CD14-positive monocyte (primary cell): ENCODE measurements at regions not wholly inside any gene's neighbourhood (a gene's known extent, or its start where the extent isn't known, plus 50 kb on each side); places are given as distances from the start of the nearest gene placed in this dataset.

Experiments
- DNase-seq, 3 donors: peaks; one replicate each; pipeline ENCODE4 v3.0.0-alpha.2; 2011 to 2022
- H2AFZ ChIP-seq: 2 replicates; pipeline ENCODE4 v1.6.0; 2012; ENCODE audit warnings: mild to moderate bottlenecking, low read depth, low read length, inconsistent platforms; ENCODE audit not compliant: insufficient read depth, poor library complexity, severe bottlenecking
- H3K27ac ChIP-seq, 2 donors: 1 replicate in 1 of 2; 2 replicates in 1 of 2; pipeline ENCODE4 v1.5.1; 2012 to 2013; ENCODE audit warnings: low read length in 2 of 2, control low read depth in 1 of 2, inconsistent platforms in 1 of 2, low read depth in 1 of 2, mild to moderate bottlenecking in 1 of 2
- H3K27me3 ChIP-seq, 2 donors: one replicate each; pipeline versions ENCODE4 v1.6.0 to v1.6.1; 2011 to 2013; ENCODE audit warnings: low read length in 2 of 2; ENCODE audit not compliant: control insufficient read depth in 2 of 2, insufficient read depth in 2 of 2
- H3K36me3 ChIP-seq, 2 donors: replicated peaks in 1 of 2; 1 replicate in 1 of 2; 2 replicates in 1 of 2; pipeline versions ENCODE4 v1.5.1 to v1.6.1; 2012 to 2013; ENCODE audit warnings: low read length in 2 of 2, control low read depth in 1 of 2, inconsistent platforms in 1 of 2, mild to moderate bottlenecking in 1 of 2; ENCODE audit not compliant: insufficient read depth in 2 of 2, control insufficient read depth in 1 of 2
- H3K4me1 ChIP-seq, 2 donors: 1 replicate in 1 of 2; 2 replicates in 1 of 2; pipeline versions ENCODE4 v1.5.1 to v1.6.1; 2012 to 2013; ENCODE audit warnings: low read length in 2 of 2, control low read depth in 1 of 2, inconsistent platforms in 1 of 2, mild to moderate bottlenecking in 1 of 2, moderate library complexity in 1 of 2; ENCODE audit not compliant: insufficient read depth in 2 of 2, control insufficient read depth in 1 of 2
- H3K4me2 ChIP-seq: replicated peaks from 2 replicates; pipeline ENCODE3; 2012; ENCODE audit warnings: low read length, moderate library complexity, mild to moderate bottlenecking; ENCODE audit not compliant: poor library complexity, severe bottlenecking; ENCODE audit errors: extremely low read depth
- H3K4me3 ChIP-seq, 3 experiments: fragments of 200-600 bp in 1 of 3; sonication (generic) in 1 of 3; replicated peaks in 1 of 3; 1 replicate in 2 of 3; 2 replicates in 1 of 3; pipeline ENCODE4 v1.5.1; 2011 to 2013; ENCODE audit warnings: low read length in 3 of 3, mild to moderate bottlenecking in 3 of 3, control low read depth in 2 of 3, low read depth in 2 of 3, inconsistent platforms in 1 of 3, moderate library complexity in 1 of 3
- H3K79me2 ChIP-seq: 2 replicates; pipeline ENCODE4 v1.6.0; 2012; ENCODE audit warnings: mild to moderate bottlenecking, control low read depth, inconsistent platforms, low read length, moderate library complexity; ENCODE audit not compliant: insufficient read depth
- H3K9ac ChIP-seq: 2 replicates; pipeline ENCODE4 v1.6.0; 2017; ENCODE audit warnings: low read length, mild to moderate bottlenecking; ENCODE audit not compliant: insufficient read depth, poor library complexity, severe bottlenecking
- H3K9me3 ChIP-seq, 2 donors: replicated peaks in 1 of 2; 1 replicate in 1 of 2; 2 replicates in 1 of 2; pipeline versions ENCODE4 v1.5.1 to v1.6.1; 2012 to 2013; ENCODE audit warnings: low read length in 2 of 2, control low read depth in 1 of 2; ENCODE audit not compliant: control insufficient read depth in 1 of 2, insufficient read depth in 1 of 2
- H4K20me1 ChIP-seq: 2 replicates; pipeline ENCODE4 v1.6.0; 2012; ENCODE audit warnings: mild to moderate bottlenecking, low read length, control low read depth, moderate library complexity; ENCODE audit not compliant: insufficient read depth
- H3K27ac Mint-ChIP-seq, 7 donors: one replicate each; pipeline ENCODE4 v1.8.0; 2020; ENCODE audit warnings: mild to moderate bottlenecking in 7 of 7, mixed read lengths in 7 of 7, moderate library complexity in 6 of 7, inconsistent platforms in 2 of 7
- H3K27me3 Mint-ChIP-seq, 3 donors: one replicate each; pipeline ENCODE4 v1.8.0; 2021 to 2022; ENCODE audit warnings: low read depth in 3 of 3, mild to moderate bottlenecking in 3 of 3, mixed read lengths in 3 of 3, moderate library complexity in 3 of 3, inconsistent platforms in 1 of 3
- H3K36me3 Mint-ChIP-seq, 2 donors: one replicate each; pipeline ENCODE4 v1.8.0; 2020; ENCODE audit warnings: mixed read lengths in 2 of 2, inconsistent platforms in 1 of 2, mild to moderate bottlenecking in 1 of 2
- H3K4me1 Mint-ChIP-seq: one replicate; pipeline ENCODE4 v1.8.0; 2020; ENCODE audit warnings: mild to moderate bottlenecking, mixed read lengths
- H3K4me3 Mint-ChIP-seq, 2 donors: one replicate each; pipeline ENCODE4 v1.8.0; 2020; ENCODE audit warnings: mild to moderate bottlenecking in 2 of 2, mixed read lengths in 2 of 2, moderate library complexity in 1 of 2
- H3K9me3 Mint-ChIP-seq, 7 donors: one replicate each; pipeline ENCODE4 v1.8.0; 2020 to 2022; ENCODE audit warnings: mixed read lengths in 7 of 7, mild to moderate bottlenecking in 6 of 7, moderate library complexity in 6 of 7, inconsistent platforms in 2 of 7
- WGBS: methylation state at CpG from one replicate; pipeline ENCODE4 v1.1.5; 2013; ENCODE audit warnings: missing lambda C conversion rate; ENCODE audit not compliant: insufficient coverage; 5-methylcytosine and 5-hydroxymethylcytosine counted together
- intact Hi-C, 2 donors: fragments of 100-400 bp; cut with micrococcal nuclease; formaldehyde crosslinking; loops; one replicate each; pipeline versions ENCODE4 v1.15.0 to v1.15.1; 2023
- TF ChIP-seq, protein P1 (sequence below): fragments of 200-600 bp; IDR thresholded peaks from one replicate; pipeline ENCODE4 v1.8.0; 2022; ENCODE audit warnings: antibody characterized with exemption, mild to moderate bottlenecking

DNA sequence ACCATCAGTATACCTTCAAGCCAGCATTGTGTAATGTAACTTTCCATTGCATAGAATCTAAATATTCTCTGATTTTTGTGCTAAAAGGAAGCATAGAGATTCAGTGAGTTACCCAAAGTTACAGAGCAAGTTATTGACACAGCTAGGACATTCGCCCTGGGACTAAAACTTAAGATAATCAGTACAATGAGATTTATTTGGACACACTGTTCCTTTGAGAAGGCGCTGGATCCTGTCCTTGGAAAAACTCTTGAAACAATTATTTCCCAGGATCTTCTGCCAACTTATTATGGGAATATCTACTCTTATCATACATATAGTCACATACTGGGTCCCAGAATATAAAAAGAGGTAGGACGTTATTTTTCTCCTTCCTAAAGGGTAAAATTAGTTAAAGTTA is 392.0 kb downstream of the UBE2NL start:
- Histone ChIP-seq H3K27ac (no peak overlapping the region), H3K4me3 (no peak overlapping the region), H3K9ac (no peak overlapping the region), H4K20me1 (no peaks in the 10 kb centered on the region), H3K9me3 (no peaks in the 10 kb centered on the region), H3K36me3 (no peaks in the 10 kb centered on the region), H3K79me2 (no peaks in the 10 kb centered on the region), H2AFZ (no peak overlapping the region), H3K4me1 (no peaks in the 10 kb centered on the region), H3K27me3 (no peaks in the 10 kb centered on the region), H3K4me2 (no peak overlapping the region)
- intact Hi-C loops: no loop called here
- TF ChIP-seq, protein P1, sequence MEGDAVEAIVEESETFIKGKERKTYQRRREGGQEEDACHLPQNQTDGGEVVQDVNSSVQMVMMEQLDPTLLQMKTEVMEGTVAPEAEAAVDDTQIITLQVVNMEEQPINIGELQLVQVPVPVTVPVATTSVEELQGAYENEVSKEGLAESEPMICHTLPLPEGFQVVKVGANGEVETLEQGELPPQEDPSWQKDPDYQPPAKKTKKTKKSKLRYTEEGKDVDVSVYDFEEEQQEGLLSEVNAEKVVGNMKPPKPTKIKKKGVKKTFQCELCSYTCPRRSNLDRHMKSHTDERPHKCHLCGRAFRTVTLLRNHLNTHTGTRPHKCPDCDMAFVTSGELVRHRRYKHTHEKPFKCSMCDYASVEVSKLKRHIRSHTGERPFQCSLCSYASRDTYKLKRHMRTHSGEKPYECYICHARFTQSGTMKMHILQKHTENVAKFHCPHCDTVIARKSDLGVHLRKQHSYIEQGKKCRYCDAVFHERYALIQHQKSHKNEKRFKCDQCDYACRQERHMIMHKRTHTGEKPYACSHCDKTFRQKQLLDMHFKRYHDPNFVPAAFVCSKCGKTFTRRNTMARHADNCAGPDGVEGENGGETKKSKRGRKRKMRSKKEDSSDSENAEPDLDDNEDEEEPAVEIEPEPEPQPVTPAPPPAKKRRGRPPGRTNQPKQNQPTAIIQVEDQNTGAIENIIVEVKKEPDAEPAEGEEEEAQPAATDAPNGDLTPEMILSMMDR: no peak
- WGBS: 20% methylated on average over 1 of the region's 3 CpGs
- H3K4me1 Mint-ChIP-seq: no peaks in the 10 kb centered on the region
- H3K27me3 Mint-ChIP-seq: no peaks in the 10 kb centered on the region
- no peaks in the 10 kb centered on the region for H3K36me3 Mint-ChIP-seq
- no peak for DNase-seq
- peaks cover 0 to under 1% (median 0%) of the 10 kb centered on the region in 7 donors for H3K9me3 Mint-ChIP-seq
- H3K27ac Mint-ChIP-seq: no peak overlapping the region
- H3K4me3 Mint-ChIP-seq: no peak overlapping the region

DNA sequence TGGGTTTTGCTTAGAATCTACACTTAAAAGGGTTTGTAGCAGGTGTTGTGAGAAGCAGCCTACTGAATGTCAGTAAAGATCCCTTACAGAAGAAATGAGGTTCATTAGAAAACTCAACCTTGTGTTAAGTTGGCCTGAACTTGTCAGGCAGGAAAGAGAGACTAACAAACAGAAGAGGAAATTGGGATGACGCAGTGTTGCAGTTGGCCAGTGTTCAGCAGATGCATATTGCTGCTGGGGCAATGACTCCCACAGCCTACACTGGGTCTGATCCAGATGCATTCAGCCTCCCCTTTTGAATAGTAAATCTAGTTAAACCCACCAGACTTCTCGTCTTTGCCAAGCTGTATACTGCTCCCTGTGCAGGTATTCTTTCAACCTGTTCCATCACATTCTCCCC is 409.4 kb downstream of the UBE2NL start:
- 80% methylated on average over 1 of the region's 2 CpGs for WGBS
- Mint-ChIP-seq H3K9me3 (peaks cover 0 to 10% (median 3%) of the 10 kb centered on the region in 7 donors), H3K27ac (no peak overlapping the region), H3K27me3 (no peaks in the 10 kb centered on the region), H3K36me3 (no peaks in the 10 kb centered on the region), H3K4me1 (no peaks in the 10 kb centered on the region), H3K4me3 (no peak overlapping the region)
- H3K79me2 ChIP-seq: no peaks in the 10 kb centered on the region
- intact Hi-C loops: no loop called here
- no peaks in the 10 kb centered on the region for H3K36me3 ChIP-seq
- H3K9ac ChIP-seq: no peak overlapping the region
- peaks cover 5 to 10% of the 10 kb centered on the region in 2 donors for H3K9me3 ChIP-seq
- no peak overlapping the region for H2AFZ ChIP-seq
- H3K27me3 ChIP-seq: no peaks in the 10 kb centered on the region
- H3K4me3 ChIP-seq: no peak overlapping the region
- H3K27ac ChIP-seq: no peak overlapping the region
- no peak for DNase-seq
- H3K4me1 ChIP-seq: no peaks in the 10 kb centered on the region
- TF ChIP-seq, protein P1: no peak
- no peak overlapping the region for H3K4me2 ChIP-seq
- no peaks in the 10 kb centered on the region for H4K20me1 ChIP-seq
